ENCODE measurements at regions not wholly inside any gene's neighbourhood (a gene's known extent, or its start where the extent isn't known, plus 50 kb on each side); places are given as distances from the start of the nearest gene placed in this dataset.

- ATAC-seq, result peak; percentile 98
Measured at GRCh38 chr9:3732077-3733038, 206.6 kb upstream of the RFX3 start.

GRCh38 chr9:3730511-3730922 lies 204.7 kb upstream of the RFX3 start:
- no peak for ATAC-seq

- ATAC-seq, result no peak
Measured at GRCh38 chr9:3721096-3721495, 195.3 kb upstream of the RFX3 start.

GRCh38 chr9:3719286-3719685 lies 193.5 kb upstream of the RFX3 start:
- no peak for ATAC-seq

- ATAC-seq, result no peak
Measured at GRCh38 chr9:3716415-3716814, 190.6 kb upstream of the RFX3 start.

- ATAC-seq, result peak; percentile 78
Measured at GRCh38 chr9:3708751-3709150, 182.9 kb upstream of the RFX3 start.

- ATAC-seq, result no peak
Measured at GRCh38 chr9:3704890-3705289, 179.1 kb upstream of the RFX3 start.

- no peak for ATAC-seq
Measured at GRCh38 chr9:3700772-3701171, 175.0 kb upstream of the RFX3 start.

- no peak for ATAC-seq
Measured at GRCh38 chr9:3699883-3700282, 174.1 kb upstream of the RFX3 start.

- no peak for ATAC-seq
Measured at GRCh38 chr9:3698531-3698930, 172.7 kb upstream of the RFX3 start.

GRCh38 chr9:3698076-3698475 lies 172.3 kb upstream of the RFX3 start:
- no peak for ATAC-seq

GRCh38 chr9:3696368-3696767 lies 170.6 kb upstream of the RFX3 start:
- ATAC-seq, result no peak

GRCh38 chr9:3692606-3693005 lies 166.8 kb upstream of the RFX3 start:
- no peak for ATAC-seq

GRCh38 chr9:3689555-3689954 lies 163.8 kb upstream of the RFX3 start:
- ATAC-seq, result no peak

GRCh38 chr9:3687145-3687544 lies 161.3 kb upstream of the RFX3 start:
- no peak for ATAC-seq

- no peak for ATAC-seq
Measured at GRCh38 chr9:3682186-3682585, 156.4 kb upstream of the RFX3 start.

- ATAC-seq, result no peak
Measured at GRCh38 chr9:3677541-3677940, 151.7 kb upstream of the RFX3 start.

GRCh38 chr9:3676766-3677165 lies 151.0 kb upstream of the RFX3 start:
- no peak for ATAC-seq

- no peak for ATAC-seq
Measured at GRCh38 chr9:3675946-3676345, 150.1 kb upstream of the RFX3 start.

- ATAC-seq, result no peak
Measured at GRCh38 chr9:3674561-3674960, 148.8 kb upstream of the RFX3 start.

- ATAC-seq, result no peak
Measured at GRCh38 chr9:3672399-3672798, 146.6 kb upstream of the RFX3 start.

- no peak for ATAC-seq
Measured at GRCh38 chr9:3664044-3664443, 138.2 kb upstream of the RFX3 start.

GRCh38 chr9:3662671-3663070 lies 136.9 kb upstream of the RFX3 start:
- ATAC-seq, result no peak

- no peak for ATAC-seq
Measured at GRCh38 chr9:3660936-3661335, 135.1 kb upstream of the RFX3 start.

GRCh38 chr9:3659647-3660046 lies 133.8 kb upstream of the RFX3 start:
- no peak for ATAC-seq

Data from esophagus mucosa (tissue), 1 donor.